ENCODE measurements at regions not wholly inside any gene's neighbourhood (a gene's known extent, or its start where the extent isn't known, plus 50 kb on each side); places are given as distances from the start of the nearest gene placed in this dataset.

GRCh38 chr2:42849311-42849710 is 56.9 kb upstream of the HAAO start:
- no peak for DNase-seq

GRCh38 chr2:42848726-42849290 is 56.4 kb upstream of the HAAO start:
- no peak for DNase-seq

GRCh38 chr2:42848265-42848664 is 55.9 kb upstream of the HAAO start:
- DNase-seq = no peak

- no peak for DNase-seq
Measured at GRCh38 chr2:42847596-42848151, 55.3 kb upstream of the HAAO start.

GRCh38 chr2:42846932-42847595 is 54.7 kb upstream of the HAAO start:
- DNase-seq = no peak

- no peak for DNase-seq
Measured at GRCh38 chr2:42846026-42846425, 53.6 kb upstream of the HAAO start.

GRCh38 chr2:42844901-42845821 is 52.8 kb upstream of the HAAO start:
- no peak for DNase-seq

GRCh38 chr2:42844366-42844765 is 52.0 kb upstream of the HAAO start:
- DNase-seq = no peak

GRCh38 chr2:42843611-42844010 is 51.2 kb upstream of the HAAO start:
- DNase-seq = no peak

GRCh38 chr2:42843131-42843530 is 50.7 kb upstream of the HAAO start:
- no peak for DNase-seq

GRCh38 chr2:42842466-42842865 is 50.1 kb upstream of the HAAO start:
- no peak for DNase-seq

All from activated gamma-delta T cell (primary cell).